ENCODE measurements at regions not wholly inside any gene's neighbourhood (a gene's known extent, or its start where the extent isn't known, plus 50 kb on each side); places are given as distances from the start of the nearest gene placed in this dataset.

- TF ChIP-seq CTCF (IDR thresholded peaks at IDR 0.05; ENCODE audit: control insufficient read depth, insufficient read depth, low read depth, low read length, missing control alignments), result no peak
- H3K4me3 ChIP-seq (ENCODE audit: control insufficient read depth, low read depth, low read length), result no peak overlapping the region
- no peak for DNase-seq (ENCODE audit: low read depth)
Measured at GRCh38 chr2:18243816-18244215, 316.6 kb downstream of the RDH14 start.

- H3K4me3 ChIP-seq (ENCODE audit: control insufficient read depth, low read depth, low read length), result no peak overlapping the region
- no peak for DNase-seq (ENCODE audit: low read depth)
- no peak for TF ChIP-seq CTCF (IDR thresholded peaks at IDR 0.05; ENCODE audit: control insufficient read depth, insufficient read depth, low read depth, low read length, missing control alignments)
Measured at GRCh38 chr2:18242716-18243115, 317.7 kb downstream of the RDH14 start.

DNA sequence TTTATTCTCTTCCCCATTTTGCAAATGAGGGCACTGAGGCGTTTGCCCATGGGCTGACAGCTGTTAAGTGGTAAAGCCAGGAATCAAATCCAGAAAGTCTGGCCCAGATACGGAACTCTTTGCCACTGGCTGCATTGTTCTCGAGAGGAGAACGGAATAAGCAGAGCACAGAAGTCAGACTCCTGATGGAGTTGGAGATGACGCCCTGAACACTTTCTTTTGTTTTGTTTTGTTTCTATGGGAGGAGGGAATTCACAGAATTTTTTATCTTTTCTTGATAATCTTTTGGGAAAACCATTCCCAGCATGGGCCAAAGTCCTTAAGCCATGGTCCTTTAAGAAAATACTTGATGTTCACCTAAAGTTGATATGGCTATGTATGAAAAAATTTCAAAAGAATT is 322.2 kb downstream of the RDH14 start:
- TF ChIP-seq CTCF (IDR thresholded peaks at IDR 0.05; ENCODE audit: control insufficient read depth, insufficient read depth, low read depth, low read length, missing control alignments), result no peak

GRCh38 chr2:18237298-18237697 is 323.2 kb downstream of the RDH14 start:
- no peak overlapping the region for H3K4me3 ChIP-seq (ENCODE audit: control insufficient read depth, low read depth, low read length)
- TF ChIP-seq CTCF (IDR thresholded peaks at IDR 0.05; ENCODE audit: control insufficient read depth, insufficient read depth, low read depth, low read length, missing control alignments), result no peak
- no peak for DNase-seq (ENCODE audit: low read depth)

More for the DNA sequence above, 322.2 kb downstream of the RDH14 start:
- DNase-seq (ENCODE audit: low read depth), result no peak
- H3K4me3 ChIP-seq (ENCODE audit: control insufficient read depth, low read depth, low read length), result no peak overlapping the region

DNA sequence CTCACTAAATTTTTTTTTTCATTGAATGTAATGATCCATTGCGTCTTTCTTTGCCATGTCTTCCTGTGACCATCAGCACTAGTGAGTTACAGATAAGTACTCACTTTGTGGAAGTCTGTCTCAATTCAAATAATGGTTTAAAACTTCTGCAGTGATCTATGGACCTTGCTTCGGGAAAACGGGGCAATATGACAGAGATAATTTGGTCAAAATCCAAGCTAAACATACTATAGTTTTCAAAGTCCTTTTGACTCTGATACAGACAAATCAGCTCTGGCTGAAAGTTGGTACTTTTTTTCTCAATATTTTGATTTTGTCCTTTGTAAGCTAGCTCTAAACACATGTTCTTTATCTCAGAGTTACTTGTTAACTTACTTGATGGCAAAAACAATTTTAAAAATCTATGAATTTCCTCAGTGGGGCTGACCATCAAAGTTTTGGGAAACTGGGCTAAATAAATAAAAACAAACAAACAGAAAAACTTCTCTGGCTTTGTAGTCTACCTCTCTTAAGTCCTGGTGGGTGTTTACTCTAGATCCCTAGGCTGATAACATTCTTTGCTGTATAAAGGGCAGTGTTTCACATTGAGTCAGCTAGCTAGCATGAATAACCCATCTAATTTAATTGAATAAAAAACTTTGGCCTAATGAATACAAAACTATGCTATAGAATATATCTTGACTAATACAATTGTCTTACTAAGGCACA is 327.6 kb downstream of the RDH14 start:
- TF ChIP-seq CTCF (IDR thresholded peaks at IDR 0.05; ENCODE audit: control insufficient read depth, insufficient read depth, low read depth, low read length, missing control alignments), result no peak
- H3K4me3 ChIP-seq (ENCODE audit: control insufficient read depth, low read depth, low read length), result no peak overlapping the region
- DNase-seq (ENCODE audit: low read depth), result no peak

DNA sequence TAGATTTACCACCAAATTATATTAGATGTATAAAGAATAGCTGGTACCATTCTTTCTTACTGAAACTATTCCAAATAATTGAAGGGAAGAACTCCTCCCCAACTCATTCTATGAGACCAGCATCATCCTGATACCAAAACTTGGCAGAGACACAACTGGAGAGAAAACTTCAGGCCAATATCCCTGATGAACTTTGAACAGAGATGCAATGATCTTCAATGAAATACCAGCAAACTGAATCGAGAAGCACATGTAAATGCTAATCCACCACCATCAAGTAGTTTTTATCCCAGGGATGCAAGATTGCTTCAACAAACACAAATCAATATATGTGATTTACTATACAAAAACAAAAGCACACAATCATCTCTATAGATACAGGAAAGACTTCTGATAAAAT is 329.8 kb downstream of the RDH14 start:
- DNase-seq (ENCODE audit: low read depth), result no peak
- no peak overlapping the region for H3K4me3 ChIP-seq (ENCODE audit: control insufficient read depth, low read depth, low read length)
- no peak for TF ChIP-seq CTCF (IDR thresholded peaks at IDR 0.05; ENCODE audit: control insufficient read depth, insufficient read depth, low read depth, low read length, missing control alignments)

Measured in AG09309 (cell line).